Activated CD8-positive, alpha-beta memory T cell treated with anti-CD3 and anti-CD28 coated beads, Interleukin-2, amount 50 U/mL, for 24 hours (primary cell): ENCODE measurements at regions not wholly inside any gene's neighbourhood (a gene's known extent, or its start where the extent isn't known, plus 50 kb on each side); places are given as distances from the start of the nearest gene placed in this dataset.

Experiments used
- DNase-seq: peaks from one replicate; pipeline ENCODE4 v3.0.0-alpha.2; 2020; ENCODE audit errors: extremely low read depth

- DNase-seq = no peak
Observed at GRCh38 chr5:171650597-171650996, 135.0 kb upstream of the SMIM23 start.

DNA sequence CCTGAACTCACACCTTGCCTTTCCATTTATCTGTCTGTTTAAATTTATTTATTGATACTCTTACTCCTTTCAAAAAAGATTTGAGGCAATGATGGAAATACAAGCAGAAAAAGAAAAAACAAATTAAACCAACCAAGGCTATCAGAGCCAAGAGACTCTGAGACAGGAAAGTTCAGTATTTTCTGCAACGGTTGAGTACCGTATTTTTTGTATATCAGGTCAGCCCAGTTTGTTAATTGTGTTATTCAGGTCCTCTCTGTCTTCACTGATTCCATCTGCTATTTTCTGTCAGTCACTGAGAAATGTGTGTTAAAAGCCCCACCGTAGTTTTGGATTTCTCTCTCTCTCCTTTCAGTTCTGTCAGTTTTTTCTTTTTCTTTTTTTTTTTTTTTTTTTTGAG is 134.5 kb upstream of the SMIM23 start:
- DNase-seq = no peak

- no peak for DNase-seq
Observed at GRCh38 chr5:171654881-171655280, 130.7 kb upstream of the SMIM23 start.

DNA sequence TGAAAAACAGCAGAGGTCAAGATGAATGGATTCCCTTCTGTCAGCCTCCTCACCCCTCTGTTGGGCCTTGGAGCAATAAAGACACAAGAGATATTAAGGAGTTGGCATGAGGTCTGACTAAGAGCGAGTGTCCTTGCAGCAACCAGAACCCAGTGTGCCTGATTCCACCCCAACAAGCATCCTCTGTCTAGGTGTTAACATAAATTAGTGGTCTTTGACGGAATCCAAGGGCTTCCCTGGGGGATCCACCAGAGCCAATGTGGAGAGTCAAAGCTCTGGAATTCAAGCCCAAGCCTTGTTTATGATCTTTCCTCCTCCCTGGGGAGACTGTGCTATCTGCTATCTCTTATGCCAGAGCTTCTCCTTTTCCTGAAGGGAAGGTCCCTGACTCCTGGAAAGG is 128.1 kb upstream of the SMIM23 start:
- no peak for DNase-seq

GRCh38 chr5:171659896-171660295 is 125.7 kb upstream of the SMIM23 start:
- DNase-seq = no peak

- no peak for DNase-seq
Observed at GRCh38 chr5:171660434-171660833, 125.2 kb upstream of the SMIM23 start.

- no peak for DNase-seq
Observed at GRCh38 chr5:171661143-171661542, 124.5 kb upstream of the SMIM23 start.

DNA sequence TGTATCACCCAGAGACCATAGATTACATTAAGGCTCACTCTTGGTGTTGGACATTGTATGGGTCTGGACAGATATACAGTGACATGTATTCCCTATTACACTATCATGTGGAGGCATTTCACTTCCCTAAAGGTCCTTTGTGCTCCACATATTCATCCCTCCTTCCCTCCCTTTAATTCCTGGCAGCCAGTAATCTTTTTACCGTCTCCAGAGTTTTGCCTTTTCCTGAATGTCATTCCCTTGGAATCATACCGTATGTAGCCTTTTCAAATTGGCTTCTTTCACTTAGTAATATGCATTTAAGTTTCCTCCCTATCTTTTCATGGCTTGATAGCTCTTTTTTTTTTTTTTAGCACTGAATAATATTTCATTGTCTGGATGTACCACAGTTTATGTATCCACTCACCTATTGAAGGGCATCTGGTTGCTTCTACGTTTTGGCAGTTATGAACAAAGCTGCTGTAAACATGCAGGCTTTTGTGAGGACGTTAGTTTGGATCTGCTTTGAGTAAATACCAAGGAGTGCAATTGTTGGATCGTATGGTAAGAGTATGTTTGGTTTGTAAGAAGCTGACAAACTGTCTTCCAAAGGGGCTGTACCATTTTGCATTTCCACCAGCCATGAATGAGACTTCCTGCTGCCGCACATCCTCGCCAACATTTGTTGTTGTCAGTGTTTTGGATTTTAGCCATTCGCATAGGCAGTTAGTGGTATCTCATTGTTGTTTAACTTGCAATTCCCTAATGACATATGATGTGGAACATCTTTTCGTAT is 122.1 kb upstream of the SMIM23 start:
- DNase-seq = no peak

- DNase-seq = no peak
Observed at GRCh38 chr5:171664489-171664888, 121.1 kb upstream of the SMIM23 start.

GRCh38 chr5:171666815-171667214 is 118.8 kb upstream of the SMIM23 start:
- no peak for DNase-seq

GRCh38 chr5:171667341-171668096 is 118.1 kb upstream of the SMIM23 start:
- DNase-seq = no peak

GRCh38 chr5:171668097-171668412 is 117.6 kb upstream of the SMIM23 start:
- no peak for DNase-seq

GRCh38 chr5:171669571-171669970 is 116.0 kb upstream of the SMIM23 start:
- DNase-seq = no peak

DNA sequence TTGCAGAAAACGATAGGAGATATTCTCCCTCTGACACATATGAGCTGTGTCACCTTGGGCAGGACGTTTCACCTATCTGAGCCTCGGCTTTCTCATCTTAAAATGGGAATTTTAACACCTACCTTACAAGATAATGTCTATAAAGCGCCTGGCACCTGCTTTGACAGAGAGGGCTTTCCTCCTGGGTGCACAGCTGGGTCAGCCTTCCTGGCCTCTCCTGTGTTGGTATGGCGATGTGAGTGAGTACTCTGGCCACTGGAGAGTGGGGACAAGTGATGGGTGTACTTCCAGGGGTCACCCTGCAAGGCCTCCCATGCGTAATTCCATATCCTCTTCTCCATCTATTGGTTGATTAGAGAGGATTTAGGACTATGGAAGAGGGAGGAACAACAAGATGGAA is 113.1 kb upstream of the SMIM23 start:
- DNase-seq = no peak

GRCh38 chr5:171673328-171673727 is 112.3 kb upstream of the SMIM23 start:
- no peak for DNase-seq

- no peak for DNase-seq
Observed at GRCh38 chr5:171673840-171674239, 111.8 kb upstream of the SMIM23 start.

DNA sequence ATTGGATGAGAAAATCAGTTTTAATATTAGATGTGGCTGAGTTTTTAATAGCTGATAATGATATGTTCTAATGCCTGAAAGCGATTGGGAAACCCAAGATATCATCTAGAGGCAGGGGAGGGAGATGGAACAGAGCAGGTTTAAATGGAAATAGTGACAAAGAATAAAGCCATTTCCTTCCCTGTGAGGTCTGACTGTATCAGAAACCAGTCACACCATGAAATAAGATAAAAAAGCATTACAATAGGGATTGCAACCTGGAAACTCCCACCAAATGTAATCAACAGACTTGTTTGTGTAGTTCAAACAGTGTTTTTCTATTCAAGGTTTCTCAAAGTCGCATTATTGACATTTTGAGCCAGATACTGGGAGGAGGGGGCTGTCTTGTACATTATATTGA is 110.1 kb upstream of the SMIM23 start:
- DNase-seq = no peak

DNA sequence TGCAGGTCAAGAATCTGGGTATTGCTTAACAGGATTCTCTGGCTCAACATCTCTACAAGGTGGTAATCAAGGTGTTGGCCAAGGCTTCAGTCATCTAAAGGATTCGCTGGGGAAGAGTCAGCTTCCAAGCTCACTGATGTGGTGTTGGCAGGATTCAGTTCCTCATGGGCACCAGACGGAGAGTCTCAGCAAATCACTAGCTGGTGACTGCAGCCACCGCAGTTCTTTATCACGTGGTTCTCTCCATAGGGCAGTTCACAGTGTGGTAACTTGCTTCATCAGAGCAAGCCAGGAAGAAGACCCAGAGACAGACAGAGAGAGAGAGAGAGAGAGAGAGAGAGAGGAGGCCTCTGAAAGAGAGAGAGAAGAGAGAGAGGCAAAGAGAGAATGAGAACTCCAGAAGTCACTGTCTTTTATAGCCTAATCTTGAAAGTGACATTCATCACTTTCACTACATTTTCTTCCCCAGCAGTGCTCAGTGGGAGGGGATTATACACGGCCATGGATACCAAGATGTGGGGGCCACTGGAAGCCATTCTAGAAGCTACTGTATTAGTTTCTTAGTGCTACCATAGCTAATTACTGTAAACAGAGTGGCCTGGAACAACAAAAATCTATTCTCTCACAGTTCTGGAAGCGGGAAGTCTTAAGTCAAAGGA is 109.2 kb upstream of the SMIM23 start:
- DNase-seq = no peak

- DNase-seq = no peak
Observed at GRCh38 chr5:171678646-171679045, 107.0 kb upstream of the SMIM23 start.

GRCh38 chr5:171680485-171680884 is 105.1 kb upstream of the SMIM23 start:
- no peak for DNase-seq

GRCh38 chr5:171681061-171681460 is 104.6 kb upstream of the SMIM23 start:
- DNase-seq = no peak

DNA sequence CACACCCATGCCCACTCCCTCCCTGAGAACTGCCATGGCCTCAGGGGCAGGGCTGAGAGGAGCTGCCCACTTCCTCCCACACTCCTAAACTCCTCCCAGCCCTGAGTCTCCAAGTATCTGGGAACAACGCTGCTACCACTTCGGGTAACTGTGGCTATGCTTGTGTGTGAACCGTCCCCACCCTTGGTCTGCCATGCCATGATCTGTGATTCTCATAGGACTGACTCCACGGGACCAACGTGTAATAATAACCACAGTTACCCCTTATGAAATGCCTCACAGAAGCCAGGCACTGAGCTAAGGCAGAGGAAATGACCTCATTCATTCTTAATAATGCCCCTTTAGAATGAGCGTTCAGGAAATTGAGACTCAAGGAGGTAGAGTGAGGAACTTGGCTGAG is 103.9 kb upstream of the SMIM23 start:
- no peak for DNase-seq

DNA sequence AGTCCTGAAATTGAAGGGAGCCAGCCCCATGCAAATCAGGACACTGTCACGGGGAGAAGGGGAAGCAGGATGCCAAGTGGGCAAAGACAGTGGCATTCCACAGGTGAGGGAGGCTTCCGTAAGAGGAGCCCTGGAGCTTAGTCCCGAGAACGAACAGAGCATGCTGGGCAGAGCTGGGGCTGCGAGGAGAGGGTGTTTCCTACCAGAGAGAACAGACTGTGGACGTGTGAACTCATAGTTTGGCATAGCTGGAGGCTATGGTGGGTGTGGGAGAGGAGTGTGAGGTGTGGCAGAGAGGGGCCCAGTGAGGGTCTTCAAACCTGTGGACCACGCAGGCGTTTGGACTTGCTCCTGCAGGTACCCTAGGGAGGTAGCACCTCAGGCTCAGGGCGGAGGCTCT is 102.8 kb upstream of the SMIM23 start:
- no peak for DNase-seq
